22Rv1 (cell line): ENCODE measurements at regions not wholly inside any gene's neighbourhood (a gene's known extent, or its start where the extent isn't known, plus 50 kb on each side); places are given as distances from the start of the nearest gene placed in this dataset.

Experiments
- ZFX ChIP-seq: fragments of 450-650 bp; IDR thresholded peaks from 2 replicates; pipeline ENCODE4 v1.6.1; 2017; ENCODE audit warnings: antibody characterized with exemption, borderline replicate concordance
- TF ChIP-seq, protein P1 (sequence below): fragments of 450-650 bp; IDR thresholded peaks from 2 replicates; pipeline ENCODE4 v1.5.1; 2017; ENCODE audit warnings: mild to moderate bottlenecking

DNA sequence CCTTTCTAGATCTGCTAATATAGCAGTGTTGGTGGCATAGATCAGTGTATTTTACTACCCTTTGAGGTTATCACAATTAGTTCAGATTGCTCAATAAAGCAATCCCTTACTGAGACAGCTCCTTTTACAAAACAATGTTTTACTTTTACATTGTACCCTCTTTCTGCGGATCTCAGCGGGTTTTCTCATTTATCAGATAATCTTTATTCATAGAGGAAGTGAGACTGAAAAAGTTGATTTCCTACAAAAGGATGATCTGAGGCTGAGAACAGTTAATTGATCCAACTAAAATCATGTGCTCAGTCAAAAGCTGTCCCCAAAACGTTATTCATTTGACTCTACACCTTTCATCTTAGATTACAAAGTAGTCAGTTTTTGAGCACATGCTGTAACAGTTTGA lies 2319.9 kb downstream of the LRRC4C start:
- TF ChIP-seq, protein P1, sequence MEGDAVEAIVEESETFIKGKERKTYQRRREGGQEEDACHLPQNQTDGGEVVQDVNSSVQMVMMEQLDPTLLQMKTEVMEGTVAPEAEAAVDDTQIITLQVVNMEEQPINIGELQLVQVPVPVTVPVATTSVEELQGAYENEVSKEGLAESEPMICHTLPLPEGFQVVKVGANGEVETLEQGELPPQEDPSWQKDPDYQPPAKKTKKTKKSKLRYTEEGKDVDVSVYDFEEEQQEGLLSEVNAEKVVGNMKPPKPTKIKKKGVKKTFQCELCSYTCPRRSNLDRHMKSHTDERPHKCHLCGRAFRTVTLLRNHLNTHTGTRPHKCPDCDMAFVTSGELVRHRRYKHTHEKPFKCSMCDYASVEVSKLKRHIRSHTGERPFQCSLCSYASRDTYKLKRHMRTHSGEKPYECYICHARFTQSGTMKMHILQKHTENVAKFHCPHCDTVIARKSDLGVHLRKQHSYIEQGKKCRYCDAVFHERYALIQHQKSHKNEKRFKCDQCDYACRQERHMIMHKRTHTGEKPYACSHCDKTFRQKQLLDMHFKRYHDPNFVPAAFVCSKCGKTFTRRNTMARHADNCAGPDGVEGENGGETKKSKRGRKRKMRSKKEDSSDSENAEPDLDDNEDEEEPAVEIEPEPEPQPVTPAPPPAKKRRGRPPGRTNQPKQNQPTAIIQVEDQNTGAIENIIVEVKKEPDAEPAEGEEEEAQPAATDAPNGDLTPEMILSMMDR, result no peak
- TF ChIP-seq ZFX, result no peak
